Testis (tissue), 2 donors: ENCODE measurements at regions not wholly inside any gene's neighbourhood (a gene's known extent, or its start where the extent isn't known, plus 50 kb on each side); places are given as distances from the start of the nearest gene placed in this dataset.

Experiments
- POLR2A ChIP-seq: fragments of 450-650 bp; IDR thresholded peaks from one replicate; pipeline ENCODE4 v1.6.1; 2017; ENCODE audit warnings: antibody characterized with exemption, mild to moderate bottlenecking, moderate library complexity
- TF ChIP-seq, protein P1 (sequence below), 3 experiments: fragments of 450-650 bp in 2 of 3; fragments of 200-600 bp in 1 of 3; sonication (generic) in 1 of 3; IDR thresholded peaks; one replicate each; pipeline ENCODE4 v1.5.1; 2016 to 2019; ENCODE audit warnings: antibody characterized with exemption in 3 of 3, mild to moderate bottlenecking in 2 of 3, moderate library complexity in 1 of 3

- TF ChIP-seq, protein P1, sequence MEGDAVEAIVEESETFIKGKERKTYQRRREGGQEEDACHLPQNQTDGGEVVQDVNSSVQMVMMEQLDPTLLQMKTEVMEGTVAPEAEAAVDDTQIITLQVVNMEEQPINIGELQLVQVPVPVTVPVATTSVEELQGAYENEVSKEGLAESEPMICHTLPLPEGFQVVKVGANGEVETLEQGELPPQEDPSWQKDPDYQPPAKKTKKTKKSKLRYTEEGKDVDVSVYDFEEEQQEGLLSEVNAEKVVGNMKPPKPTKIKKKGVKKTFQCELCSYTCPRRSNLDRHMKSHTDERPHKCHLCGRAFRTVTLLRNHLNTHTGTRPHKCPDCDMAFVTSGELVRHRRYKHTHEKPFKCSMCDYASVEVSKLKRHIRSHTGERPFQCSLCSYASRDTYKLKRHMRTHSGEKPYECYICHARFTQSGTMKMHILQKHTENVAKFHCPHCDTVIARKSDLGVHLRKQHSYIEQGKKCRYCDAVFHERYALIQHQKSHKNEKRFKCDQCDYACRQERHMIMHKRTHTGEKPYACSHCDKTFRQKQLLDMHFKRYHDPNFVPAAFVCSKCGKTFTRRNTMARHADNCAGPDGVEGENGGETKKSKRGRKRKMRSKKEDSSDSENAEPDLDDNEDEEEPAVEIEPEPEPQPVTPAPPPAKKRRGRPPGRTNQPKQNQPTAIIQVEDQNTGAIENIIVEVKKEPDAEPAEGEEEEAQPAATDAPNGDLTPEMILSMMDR (IDR thresholded peaks at IDR 0.05): no peak
- no peak for TF ChIP-seq POLR2A
Measured at GRCh38 chr5:176133877-176134276, 104.3 kb upstream of the SIMC1 start.
